ENCODE measurements at regions not wholly inside any gene's neighbourhood (a gene's known extent, or its start where the extent isn't known, plus 50 kb on each side); places are given as distances from the start of the nearest gene placed in this dataset.

DNA sequence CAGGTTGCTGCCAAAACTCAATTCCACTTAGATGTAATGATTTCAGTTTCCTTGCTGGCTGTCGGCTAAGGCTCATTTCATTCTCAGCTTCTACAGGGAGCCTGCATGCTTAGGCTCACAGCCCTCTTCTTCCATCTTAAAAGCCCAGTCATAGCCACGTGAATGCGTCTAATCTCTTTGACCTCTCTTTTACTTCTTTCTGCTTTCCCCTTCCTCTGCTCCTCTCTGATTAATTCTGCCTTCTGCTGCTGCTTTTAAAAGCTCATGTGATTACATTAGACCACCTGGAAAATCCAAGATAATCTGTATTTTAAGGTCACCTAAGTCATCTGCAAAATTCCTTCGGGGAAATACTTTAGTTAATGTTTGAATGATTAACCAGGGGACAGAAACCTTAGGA lies 812.8 kb upstream of the BRINP3 start:
- Histone ChIP-seq H2BK15ac (ENCODE audit: low read depth, low read length) (no peak overlapping the region), H3K79me1 (ENCODE audit: low read depth in 1 of 2, low read length in 2 of 2) (no peaks in the 10 kb centered on the region), H2AFZ (replicated peaks; ENCODE audit: low read length, poor library complexity) (no peak overlapping the region), H4K91ac (ENCODE audit: insufficient read depth, low read depth, low read length) (no peak overlapping the region), H3K27me3 (ENCODE audit: control insufficient read depth, insufficient read depth, low read length) (no peaks in the 10 kb centered on the region), H2BK20ac (ENCODE audit: low read depth, low read length) (no peak overlapping the region), H3K23ac (ENCODE audit: low read depth, low read length) (no peak overlapping the region), H3K4me1 (ENCODE audit: control insufficient read depth, insufficient read depth, low read length) (no peaks in the 10 kb centered on the region; the same call in 1 of the 2 replicates), H3K4me2 (ENCODE audit: low read depth, low read length) (peak overlapping the region; percentile 58; the same call in 1 of the 2 replicates), H2AK5ac (ENCODE audit: low read depth, low read length) (no peak overlapping the region), H3K4me3 (ENCODE audit: insufficient read depth, low read depth, low read length) (no peak overlapping the region), H3K14ac (replicated peaks; ENCODE audit: low read depth, low read length) (no peak overlapping the region), H2BK5ac (ENCODE audit: low read depth, low read length, poor library complexity, severe bottlenecking) (no peak overlapping the region), H3K27ac (ENCODE audit: insufficient read depth, low read length) (peak overlapping the region; percentile 14; the same call in 1 of the 2 replicates), H4K8ac (ENCODE audit: low read depth in 2 of 2, low read length in 2 of 2) (no peak overlapping the region; a peak in 1 of 4 replicates), H3K18ac (ENCODE audit: low read depth, low read length) (peak overlapping the region; percentile 13; the same call in 1 of the 2 replicates), H4K20me1 (ENCODE audit: insufficient read depth, low read length) (no peaks in the 10 kb centered on the region), H3K9ac (ENCODE audit: low read depth, low read length) (no peak overlapping the region), H3K9me3 (ENCODE audit: control insufficient read depth, insufficient read depth, low read length) (no peaks in the 10 kb centered on the region), H2BK120ac (ENCODE audit: low read depth, low read length) (no peak overlapping the region), H3K9me1 (ENCODE audit: insufficient read depth, low read length) (no peaks in the 10 kb centered on the region), H2AK9ac (replicated peaks; ENCODE audit: low read depth, low read length, poor library complexity) (no peak overlapping the region), H3K4ac (ENCODE audit: low read depth, low read length) (no peak overlapping the region), H4K5ac (ENCODE audit: low read depth, low read length) (no peak overlapping the region; the same call in 1 of the 2 replicates), H3K36me3 (ENCODE audit: control insufficient read depth, insufficient read depth, low read length) (no peaks in the 10 kb centered on the region), H3K56ac (ENCODE audit: extremely low read depth, insufficient read depth, low read length) (no peak overlapping the region)
- ATAC-seq (ENCODE audit: low read depth) (peak; percentile 37; the same call in 1 of the 2 replicates), DNase-seq (no peak)
- no CpG with 5 or more reads among the region's 4 CpGs for WGBS, 2 experiments (ENCODE audit: extremely low coverage in 2 of 2, insufficient read length in 1 of 2)
- TF ChIP-seq POLR2A (IDR thresholded peaks at IDR 0.05; ENCODE audit: low read depth, low read length), result no peak
- no peak for TF ChIP-seq RCOR1 (IDR thresholded peaks at IDR 0.05; ENCODE audit: insufficient replicate concordance, low read length)
- no peak for TF ChIP-seq BHLHE40 (IDR thresholded peaks at IDR 0.05; ENCODE audit: low read depth, low read length)
- no peak for TF ChIP-seq RAD21 (IDR thresholded peaks at IDR 0.05; ENCODE audit: low read length)
- TF ChIP-seq RFX5 (IDR thresholded peaks at IDR 0.05; ENCODE audit: low read depth, low read length), result no peak
- no peak for TF ChIP-seq MAZ (IDR thresholded peaks at IDR 0.05; ENCODE audit: borderline replicate concordance, low read depth, low read length)
- TF ChIP-seq, protein P1, sequence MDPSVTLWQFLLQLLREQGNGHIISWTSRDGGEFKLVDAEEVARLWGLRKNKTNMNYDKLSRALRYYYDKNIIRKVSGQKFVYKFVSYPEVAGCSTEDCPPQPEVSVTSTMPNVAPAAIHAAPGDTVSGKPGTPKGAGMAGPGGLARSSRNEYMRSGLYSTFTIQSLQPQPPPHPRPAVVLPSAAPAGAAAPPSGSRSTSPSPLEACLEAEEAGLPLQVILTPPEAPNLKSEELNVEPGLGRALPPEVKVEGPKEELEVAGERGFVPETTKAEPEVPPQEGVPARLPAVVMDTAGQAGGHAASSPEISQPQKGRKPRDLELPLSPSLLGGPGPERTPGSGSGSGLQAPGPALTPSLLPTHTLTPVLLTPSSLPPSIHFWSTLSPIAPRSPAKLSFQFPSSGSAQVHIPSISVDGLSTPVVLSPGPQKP (IDR thresholded peaks at IDR 0.05; ENCODE audit: borderline replicate concordance, low read depth, low read length), result no peak
- TF ChIP-seq NFE2L2 (IDR thresholded peaks at IDR 0.05; ENCODE audit: low read depth, low read length), result no peak
- TF ChIP-seq FOS (IDR thresholded peaks at IDR 0.05; ENCODE audit: low read depth, low read length), result no peak
- no peak for TF ChIP-seq SMC3 (IDR thresholded peaks at IDR 0.05; ENCODE audit: low read depth, low read length)
- TF ChIP-seq MAFK (IDR thresholded peaks at IDR 0.05; ENCODE audit: low read depth, low read length), result no peak
- TF ChIP-seq CHD1 (IDR thresholded peaks at IDR 0.05; ENCODE audit: low read depth, low read length), result no peak
- TF ChIP-seq CEBPB (IDR thresholded peaks at IDR 0.05; ENCODE audit: low read depth, low read length), result no peak
- TF ChIP-seq MXI1 (IDR thresholded peaks at IDR 0.05; ENCODE audit: borderline replicate concordance, low read depth, low read length), result no peak
- TF ChIP-seq, protein P2, sequence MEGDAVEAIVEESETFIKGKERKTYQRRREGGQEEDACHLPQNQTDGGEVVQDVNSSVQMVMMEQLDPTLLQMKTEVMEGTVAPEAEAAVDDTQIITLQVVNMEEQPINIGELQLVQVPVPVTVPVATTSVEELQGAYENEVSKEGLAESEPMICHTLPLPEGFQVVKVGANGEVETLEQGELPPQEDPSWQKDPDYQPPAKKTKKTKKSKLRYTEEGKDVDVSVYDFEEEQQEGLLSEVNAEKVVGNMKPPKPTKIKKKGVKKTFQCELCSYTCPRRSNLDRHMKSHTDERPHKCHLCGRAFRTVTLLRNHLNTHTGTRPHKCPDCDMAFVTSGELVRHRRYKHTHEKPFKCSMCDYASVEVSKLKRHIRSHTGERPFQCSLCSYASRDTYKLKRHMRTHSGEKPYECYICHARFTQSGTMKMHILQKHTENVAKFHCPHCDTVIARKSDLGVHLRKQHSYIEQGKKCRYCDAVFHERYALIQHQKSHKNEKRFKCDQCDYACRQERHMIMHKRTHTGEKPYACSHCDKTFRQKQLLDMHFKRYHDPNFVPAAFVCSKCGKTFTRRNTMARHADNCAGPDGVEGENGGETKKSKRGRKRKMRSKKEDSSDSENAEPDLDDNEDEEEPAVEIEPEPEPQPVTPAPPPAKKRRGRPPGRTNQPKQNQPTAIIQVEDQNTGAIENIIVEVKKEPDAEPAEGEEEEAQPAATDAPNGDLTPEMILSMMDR (conservative IDR thresholded peaks at IDR 0.05; ENCODE audit: low read depth, low read length), result no peak
- TF ChIP-seq, protein P3, sequence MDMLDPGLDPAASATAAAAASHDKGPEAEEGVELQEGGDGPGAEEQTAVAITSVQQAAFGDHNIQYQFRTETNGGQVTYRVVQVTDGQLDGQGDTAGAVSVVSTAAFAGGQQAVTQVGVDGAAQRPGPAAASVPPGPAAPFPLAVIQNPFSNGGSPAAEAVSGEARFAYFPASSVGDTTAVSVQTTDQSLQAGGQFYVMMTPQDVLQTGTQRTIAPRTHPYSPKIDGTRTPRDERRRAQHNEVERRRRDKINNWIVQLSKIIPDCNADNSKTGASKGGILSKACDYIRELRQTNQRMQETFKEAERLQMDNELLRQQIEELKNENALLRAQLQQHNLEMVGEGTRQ (IDR thresholded peaks at IDR 0.05; ENCODE audit: low read depth, low read length), result no peak
- ChIA-PET POLR2A (ENCODE audit: unreplicated experiment) (no interaction called here), CTCF (no interaction called here)
- in situ Hi-C loops (cut with MboI; ENCODE audit: low sequenced_read_pairs) (no loop called here), intact Hi-C loops (cut with micrococcal nuclease) (no loop called here), dilution Hi-C loops (cut with HindIII; ENCODE audit: low sequenced_read_pairs, unreplicated experiment) (no loop called here)
- BruUV-seq (replicated peaks), result no TSS peak

All from IMR-90 (cell line).